ENCODE measurements at regions not wholly inside any gene's neighbourhood (a gene's known extent, or its start where the extent isn't known, plus 50 kb on each side); places are given as distances from the start of the nearest gene placed in this dataset.

DNA sequence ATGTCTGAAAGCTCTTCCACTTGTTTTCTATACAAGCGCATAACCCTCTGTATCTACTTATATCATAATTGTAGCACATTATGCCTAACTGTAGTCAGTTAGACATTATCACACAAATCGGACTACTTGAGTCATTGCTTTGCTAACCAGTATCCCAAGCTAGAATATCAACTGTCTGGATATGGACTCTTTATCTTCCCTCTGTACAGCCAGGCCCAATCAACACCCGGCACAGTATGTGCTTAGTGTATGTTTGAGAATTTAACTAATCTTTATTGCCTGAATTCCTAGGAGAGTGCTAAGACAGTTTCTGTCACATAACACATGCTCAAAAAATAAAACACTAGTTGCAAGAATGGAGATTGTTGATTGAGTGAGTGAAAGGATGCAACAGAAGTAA is 211.2 kb downstream of the ARL4A start:
- TF ChIP-seq RAD21 (IDR thresholded peaks at IDR 0.05) (no peak), REST (IDR thresholded peaks at IDR 0.05) (no peak)

All from liver (tissue), 2 donors.